ENCODE measurements at regions not wholly inside any gene's neighbourhood (a gene's known extent, or its start where the extent isn't known, plus 50 kb on each side); places are given as distances from the start of the nearest gene placed in this dataset.

GRCh38 chr10:31601136-31601535 lies 282.1 kb downstream of the ZEB1 start:
- DNase-seq (ENCODE audit: extremely low spot score): no peak
- TF ChIP-seq PKNOX1 (IDR thresholded peaks at IDR 0.05): no peak
- TF ChIP-seq ELF4 (IDR thresholded peaks at IDR 0.05): no peak
- TF ChIP-seq CTBP1 (IDR thresholded peaks at IDR 0.05; ENCODE audit: borderline replicate concordance): no peak
- TF ChIP-seq NFRKB (IDR thresholded peaks at IDR 0.05): no peak
- no peak for TF ChIP-seq SUZ12 (IDR thresholded peaks at IDR 0.05)
- TF ChIP-seq LEF1 (IDR thresholded peaks at IDR 0.05; ENCODE audit: borderline replicate concordance): no peak
- no peak for TF ChIP-seq ARNT (IDR thresholded peaks at IDR 0.05)
- ChIA-PET POLR2A (no interaction called here), CTCF (no interaction called here)

- CTCF ChIA-PET: no interaction called here
- POLR2A ChIA-PET: no interaction called here
- DNase-seq (ENCODE audit: extremely low spot score): no peak
- TF ChIP-seq LEF1 (IDR thresholded peaks at IDR 0.05; ENCODE audit: borderline replicate concordance) (no peak), SUZ12 (IDR thresholded peaks at IDR 0.05) (no peak), NFRKB (IDR thresholded peaks at IDR 0.05) (no peak), ELF4 (IDR thresholded peaks at IDR 0.05) (no peak), TARDBP (IDR thresholded peaks at IDR 0.05) (no peak), CTBP1 (IDR thresholded peaks at IDR 0.05; ENCODE audit: borderline replicate concordance) (no peak), ARNT (IDR thresholded peaks at IDR 0.05) (no peak), ZNF384 (IDR thresholded peaks at IDR 0.05) (no peak), BHLHE40 (IDR thresholded peaks at IDR 0.05; ENCODE audit: borderline replicate concordance) (no peak), HDGF (IDR thresholded peaks at IDR 0.05; ENCODE audit: borderline replicate concordance) (no peak), FOXM1 (IDR thresholded peaks at IDR 0.05; ENCODE audit: borderline replicate concordance) (no peak), FOXK2 (IDR thresholded peaks at IDR 0.05) (no peak)
Measured at GRCh38 chr10:31599626-31600504, 280.8 kb downstream of the ZEB1 start.

- no peak for DNase-seq (ENCODE audit: extremely low spot score)
- ChIA-PET POLR2A (no interaction called here), CTCF (no interaction called here)
- TF ChIP-seq NFRKB (IDR thresholded peaks at IDR 0.05) (no peak), HDGF (IDR thresholded peaks at IDR 0.05; ENCODE audit: borderline replicate concordance) (no peak), SUZ12 (IDR thresholded peaks at IDR 0.05) (no peak), FOXK2 (IDR thresholded peaks at IDR 0.05) (no peak), BHLHE40 (IDR thresholded peaks at IDR 0.05; ENCODE audit: borderline replicate concordance) (no peak), TARDBP (IDR thresholded peaks at IDR 0.05) (no peak), LEF1 (IDR thresholded peaks at IDR 0.05; ENCODE audit: borderline replicate concordance) (no peak), L3MBTL2 (conservative IDR thresholded peaks at IDR 0.05) (no peak), PKNOX1 (IDR thresholded peaks at IDR 0.05) (no peak), ELF4 (IDR thresholded peaks at IDR 0.05) (no peak)
Measured at GRCh38 chr10:31596765-31597164, 277.7 kb downstream of the ZEB1 start.

GRCh38 chr10:31595992-31596391 lies 277.0 kb downstream of the ZEB1 start:
- no peak for TF ChIP-seq FOXA1 (IDR thresholded peaks at IDR 0.05)
- no peak for DNase-seq (ENCODE audit: extremely low spot score)
- CTCF ChIA-PET: no interaction called here
- POLR2A ChIA-PET: no interaction called here

- ChIA-PET CTCF (no interaction called here), POLR2A (interaction anchor here (0.6 to 1.6 kb wide), 2 partner anchors 9 to 475 kb away, joined by 3 to 8 read pairs; no protein-coding TSS in a partner anchor)
Measured at GRCh38 chr10:31594347-31594873, 275.4 kb downstream of the ZEB1 start.

GRCh38 chr10:31593124-31593523 lies 274.1 kb downstream of the ZEB1 start:
- ChIA-PET POLR2A (no interaction called here), CTCF (no interaction called here)
- DNase-seq (ENCODE audit: extremely low spot score): no peak
- TF ChIP-seq ELF4 (IDR thresholded peaks at IDR 0.05) (no peak), ARNT (IDR thresholded peaks at IDR 0.05) (no peak), CTBP1 (IDR thresholded peaks at IDR 0.05; ENCODE audit: borderline replicate concordance) (no peak), HDGF (IDR thresholded peaks at IDR 0.05; ENCODE audit: borderline replicate concordance) (no peak), PKNOX1 (IDR thresholded peaks at IDR 0.05) (no peak), SUZ12 (IDR thresholded peaks at IDR 0.05) (no peak), ZNF384 (IDR thresholded peaks at IDR 0.05) (no peak), BHLHE40 (IDR thresholded peaks at IDR 0.05; ENCODE audit: borderline replicate concordance) (no peak), LEF1 (IDR thresholded peaks at IDR 0.05; ENCODE audit: borderline replicate concordance) (no peak)

More at GRCh38 chr10:31594347-31594873, 275.4 kb downstream of the ZEB1 start:
- TF ChIP-seq LEF1 (IDR thresholded peaks at IDR 0.05; ENCODE audit: borderline replicate concordance) (no peak), CTBP1 (IDR thresholded peaks at IDR 0.05; ENCODE audit: borderline replicate concordance) (no peak), SUZ12 (IDR thresholded peaks at IDR 0.05) (no peak), BHLHE40 (IDR thresholded peaks at IDR 0.05; ENCODE audit: borderline replicate concordance) (no peak), FOXK2 (IDR thresholded peaks at IDR 0.05) (no peak), TARDBP (IDR thresholded peaks at IDR 0.05) (no peak), PKNOX1 (IDR thresholded peaks at IDR 0.05) (no peak), L3MBTL2 (conservative IDR thresholded peaks at IDR 0.05) (no peak), FOXM1 (IDR thresholded peaks at IDR 0.05; ENCODE audit: borderline replicate concordance) (no peak), SP1 (IDR thresholded peaks at IDR 0.05) (no peak), HDGF (IDR thresholded peaks at IDR 0.05; ENCODE audit: borderline replicate concordance) (no peak), ZNF384 (IDR thresholded peaks at IDR 0.05) (no peak), NFRKB (IDR thresholded peaks at IDR 0.05) (no peak), ELF4 (IDR thresholded peaks at IDR 0.05) (no peak), FOXA1 (IDR thresholded peaks at IDR 0.05) (no peak)
- no peak for DNase-seq (ENCODE audit: extremely low spot score)
